Adrenal gland (tissue), 9 donors: ENCODE measurements at regions not wholly inside any gene's neighbourhood (a gene's known extent, or its start where the extent isn't known, plus 50 kb on each side); places are given as distances from the start of the nearest gene placed in this dataset.

Experiments used
- DNase-seq, 7 donors: peaks; one replicate each; pipeline ENCODE4 v3.0.0-alpha.2; 2019 to 2020
- H3K27ac ChIP-seq, 5 donors: fragments of 200-600 bp; sonication (generic) in 4 of 5; 1 replicate in 3 of 5; 2 replicates in 2 of 5; pipeline versions ENCODE4 v1.5.1 to v1.8.0; 2016 to 2020; ENCODE audit warnings: mild to moderate bottlenecking in 1 of 5
- H3K27me3 ChIP-seq: fragments of 200-600 bp; 2 replicates; pipeline ENCODE4 v1.8.0; 2021
- H3K36me3 ChIP-seq, 2 donors: fragments of 200-600 bp; replicated peaks in 1 of 2; 1 replicate in 1 of 2; 2 replicates in 1 of 2; pipeline versions ENCODE4 v1.5.1 to v1.8.0; 2018 to 2022
- H3K4me1 ChIP-seq, 2 donors: fragments of 200-600 bp; replicated peaks in 1 of 2; 1 replicate in 1 of 2; 2 replicates in 1 of 2; pipeline versions ENCODE4 v1.5.1 to v1.8.0; 2018 to 2021
- H3K4me3 ChIP-seq, 4 donors: fragments of 200-600 bp; sonication (generic) in 3 of 4; one replicate each; pipeline ENCODE4 v1.5.1; 2016 to 2018
- H3K9me3 ChIP-seq, 3 donors: fragments of 200-600 bp; sonication (generic) in 1 of 3; replicated peaks in 1 of 3; 1 replicate in 2 of 3; 2 replicates in 1 of 3; pipeline versions ENCODE4 v1.5.1 to v1.8.0; 2016 to 2021
- POLR2A ChIP-seq, 2 donors: fragments of 450-650 bp; IDR thresholded peaks; one replicate each; pipeline ENCODE4 v1.6.1; 2017; ENCODE audit warnings: antibody characterized with exemption in 2 of 2, mild to moderate bottlenecking in 2 of 2, moderate library complexity in 1 of 2
- WGBS, 4 donors: extraction: QIAGEN DNeasy Blood & Tissue Kit in 2 of 4; methylation state at CpG; one replicate each; pipeline versions ENCODE4 v1.1.5 to v1.1.7; 2013 to 2017; 5-methylcytosine and 5-hydroxymethylcytosine counted together
- intact Hi-C, 2 donors: fragments of 100-400 bp; cut with DNase I; formaldehyde crosslinking; loops; one replicate each; pipeline versions ENCODE4 v1.14.1 to v1.15.0; 2022 to 2023
- TF ChIP-seq, protein P1 (sequence below), 6 experiments: fragments of 450-650 bp in 4 of 6; fragments of 200-600 bp in 2 of 6; sonication (generic) in 1 of 6; IDR thresholded peaks; 1 replicate in 5 of 6; 2 replicates in 1 of 6; pipeline versions ENCODE4 v1.5.1 to v1.8.0; 2016 to 2021; ENCODE audit warnings: antibody characterized with exemption in 6 of 6, mild to moderate bottlenecking in 2 of 6, moderate library complexity in 1 of 6
- donor health status: healthy with polysubstance abuse.
- donor health status: Bipolar disorder and iron deficiency.
- donor health status: DM: yes; HTN: yes; CAD: no.
- donor health status: DM: no; HTN: no; CAD: no.
- donor health status: DM: no; HTN: no; CAD: no.

DNA sequence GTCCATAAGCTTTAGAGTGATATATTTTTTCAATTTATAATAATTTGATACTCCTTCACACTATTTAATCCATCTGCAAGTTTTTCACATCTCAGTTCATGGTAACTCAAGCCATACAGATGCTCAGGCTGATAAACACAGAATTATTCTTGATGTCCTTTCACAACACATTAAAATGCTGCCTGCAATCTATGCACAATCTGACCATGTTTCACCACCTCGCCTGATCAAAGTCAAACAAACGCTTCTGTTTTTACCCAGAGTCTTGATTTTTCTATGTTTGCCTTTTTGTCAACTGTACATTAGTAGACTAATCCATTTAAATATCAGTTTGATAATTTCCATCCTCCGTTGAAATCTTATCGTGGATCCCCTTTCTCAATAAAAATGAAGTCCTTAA lies 833.8 kb upstream of the KCND2 start:
- WGBS, 4 donors, result 59 to 73% (median 71%) methylated on average over 4 of the region's 4 CpGs
- intact Hi-C loops, result no loop called here
- Histone ChIP-seq H3K9me3 (no peaks in the 10 kb centered on the region), H3K27me3 (no peaks in the 10 kb centered on the region), H3K27ac (no peak overlapping the region), H3K4me3 (no peak overlapping the region), H3K36me3 (no peaks in the 10 kb centered on the region), H3K4me1 (no peaks in the 10 kb centered on the region)
- DNase-seq, result no peak
- no peak for TF ChIP-seq POLR2A (IDR thresholded peaks at IDR 0.05)
- TF ChIP-seq, protein P1, sequence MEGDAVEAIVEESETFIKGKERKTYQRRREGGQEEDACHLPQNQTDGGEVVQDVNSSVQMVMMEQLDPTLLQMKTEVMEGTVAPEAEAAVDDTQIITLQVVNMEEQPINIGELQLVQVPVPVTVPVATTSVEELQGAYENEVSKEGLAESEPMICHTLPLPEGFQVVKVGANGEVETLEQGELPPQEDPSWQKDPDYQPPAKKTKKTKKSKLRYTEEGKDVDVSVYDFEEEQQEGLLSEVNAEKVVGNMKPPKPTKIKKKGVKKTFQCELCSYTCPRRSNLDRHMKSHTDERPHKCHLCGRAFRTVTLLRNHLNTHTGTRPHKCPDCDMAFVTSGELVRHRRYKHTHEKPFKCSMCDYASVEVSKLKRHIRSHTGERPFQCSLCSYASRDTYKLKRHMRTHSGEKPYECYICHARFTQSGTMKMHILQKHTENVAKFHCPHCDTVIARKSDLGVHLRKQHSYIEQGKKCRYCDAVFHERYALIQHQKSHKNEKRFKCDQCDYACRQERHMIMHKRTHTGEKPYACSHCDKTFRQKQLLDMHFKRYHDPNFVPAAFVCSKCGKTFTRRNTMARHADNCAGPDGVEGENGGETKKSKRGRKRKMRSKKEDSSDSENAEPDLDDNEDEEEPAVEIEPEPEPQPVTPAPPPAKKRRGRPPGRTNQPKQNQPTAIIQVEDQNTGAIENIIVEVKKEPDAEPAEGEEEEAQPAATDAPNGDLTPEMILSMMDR (IDR thresholded peaks at IDR 0.05), result no peak

DNA sequence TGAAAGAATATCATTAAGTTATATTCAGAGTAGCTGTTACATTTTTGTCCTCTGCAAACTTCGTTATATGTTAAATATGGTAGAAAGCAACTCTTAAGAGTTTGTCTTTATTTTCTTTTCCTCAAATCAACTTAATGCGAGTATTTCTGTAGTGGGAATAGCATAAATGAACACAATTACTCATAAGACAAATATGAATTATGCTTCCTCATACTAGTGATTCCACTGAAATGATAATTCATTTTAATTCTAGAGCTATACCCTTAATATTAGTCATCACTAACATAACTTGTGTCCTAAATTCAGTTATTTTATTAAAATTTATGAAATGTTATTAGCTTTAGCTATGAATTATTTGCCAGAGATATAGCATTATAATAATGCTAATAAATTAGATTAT lies 820.6 kb upstream of the KCND2 start:
- H3K27me3 ChIP-seq, result no peaks in the 10 kb centered on the region
- H3K36me3 ChIP-seq, result no peaks in the 10 kb centered on the region
- WGBS, 4 donors, result 67 to 76% (median 71%) methylated on average over 2 of the region's 2 CpGs
- intact Hi-C loops, result no loop called here
- no peaks in the 10 kb centered on the region for H3K4me1 ChIP-seq
- TF ChIP-seq, protein P1 (IDR thresholded peaks at IDR 0.05), result no peak
- TF ChIP-seq POLR2A (IDR thresholded peaks at IDR 0.05), result no peak
- H3K27ac ChIP-seq, result no peak overlapping the region
- H3K9me3 ChIP-seq, result no peaks in the 10 kb centered on the region
- no peak for DNase-seq
- no peak overlapping the region for H3K4me3 ChIP-seq

DNA sequence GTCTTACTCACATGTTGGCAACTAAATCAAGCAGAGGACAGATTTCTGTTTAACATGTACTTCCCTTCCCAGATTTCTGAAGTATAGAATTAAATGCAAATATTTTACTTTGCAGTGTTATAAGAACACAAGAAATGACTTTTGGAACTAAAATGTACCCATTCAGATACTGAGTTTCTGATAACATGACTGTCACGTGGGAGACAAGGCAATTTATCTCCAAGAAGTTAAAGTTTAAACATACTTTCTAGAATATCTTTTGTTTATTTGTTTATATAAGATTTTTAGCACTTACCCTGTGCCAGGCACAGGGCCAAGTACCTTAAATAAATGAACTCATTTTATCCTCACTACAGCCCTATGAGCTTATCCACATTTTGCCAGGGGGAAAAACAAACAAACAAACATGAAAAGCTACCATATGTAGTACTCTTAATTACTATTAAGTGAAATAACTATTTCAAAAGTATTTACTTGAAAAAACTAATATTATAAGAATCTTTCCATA lies 807.1 kb upstream of the KCND2 start:
- no peak for DNase-seq
- no peaks in the 10 kb centered on the region for H3K4me1 ChIP-seq
- TF ChIP-seq, protein P1 (IDR thresholded peaks at IDR 0.05), result no peak
- no peak for TF ChIP-seq POLR2A (IDR thresholded peaks at IDR 0.05)
- no peaks in the 10 kb centered on the region for H3K9me3 ChIP-seq
- no peak overlapping the region for H3K27ac ChIP-seq
- intact Hi-C loops, result no loop called here
- no peaks in the 10 kb centered on the region for H3K27me3 ChIP-seq
- H3K4me3 ChIP-seq, result no peak overlapping the region
- 27 to 37% (median 31%) methylated on average over 1 of the region's 1 CpG for WGBS, 4 donors
- no peaks in the 10 kb centered on the region for H3K36me3 ChIP-seq

DNA sequence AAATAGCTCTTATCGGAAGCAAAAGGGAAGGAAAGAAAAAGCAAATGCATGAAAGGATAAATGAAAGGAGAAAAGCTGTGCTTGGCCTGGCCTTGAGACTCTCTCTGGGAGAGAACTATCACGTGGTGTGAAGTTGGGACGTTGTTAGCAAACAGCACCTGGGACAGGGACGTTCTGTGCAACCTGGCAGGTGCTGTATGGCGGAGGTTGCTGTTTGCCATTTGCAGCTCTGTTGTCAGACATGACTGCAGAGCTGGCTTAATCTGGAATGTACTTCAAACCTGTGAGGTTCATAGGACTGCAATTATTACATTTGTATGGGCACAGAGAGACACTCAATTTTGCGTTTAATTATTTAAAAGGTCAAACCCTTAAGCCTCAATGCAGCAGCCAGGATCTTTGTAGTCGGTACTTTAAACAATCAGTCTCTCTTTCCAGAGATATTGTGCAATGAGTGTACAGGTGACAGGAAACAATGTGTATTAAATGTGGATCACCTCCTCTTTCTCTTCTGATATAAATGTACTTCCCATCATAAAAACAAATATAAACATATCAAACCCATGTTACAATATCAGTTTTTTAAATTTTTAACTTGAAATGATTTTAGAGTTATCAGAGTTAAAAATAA lies 800.5 kb upstream of the KCND2 start:
- no peaks in the 10 kb centered on the region for H3K9me3 ChIP-seq
- no peak overlapping the region for H3K27ac ChIP-seq
- DNase-seq, result no peak
- no peaks in the 10 kb centered on the region for H3K27me3 ChIP-seq
- WGBS, 4 donors, result 28 to 39% (median 36%) methylated on average over 7 of the region's 7 CpGs
- intact Hi-C loops, result no loop called here
- no peaks in the 10 kb centered on the region for H3K4me1 ChIP-seq
- no peak overlapping the region for H3K4me3 ChIP-seq
- TF ChIP-seq, protein P1 (IDR thresholded peaks at IDR 0.05), result no peak
- TF ChIP-seq POLR2A (IDR thresholded peaks at IDR 0.05), result no peak
- no peaks in the 10 kb centered on the region for H3K36me3 ChIP-seq
